ENCODE measurements at regions not wholly inside any gene's neighbourhood (a gene's known extent, or its start where the extent isn't known, plus 50 kb on each side); places are given as distances from the start of the nearest gene placed in this dataset.

GRCh38 chr1:200468264-200469001 lies 58.6 kb upstream of the ZNF281 start:
- in situ Hi-C loops (cut with HindIII; ENCODE audit: low pct_unique_long_range_greater_than_20kb, low sequenced_read_pairs) = no loop called here
- DNase-seq (ENCODE audit: low read depth, low spot score) = no peak

GRCh38 chr1:200464784-200465400 lies 55.1 kb upstream of the ZNF281 start:
- in situ Hi-C loops (cut with HindIII; ENCODE audit: low pct_unique_long_range_greater_than_20kb, low sequenced_read_pairs) = no loop called here
- DNase-seq (ENCODE audit: low read depth, low spot score) = no peak

Data from SK-MEL-5 (cell line).